ENCODE measurements at regions not wholly inside any gene's neighbourhood (a gene's known extent, or its start where the extent isn't known, plus 50 kb on each side); places are given as distances from the start of the nearest gene placed in this dataset.

DNA sequence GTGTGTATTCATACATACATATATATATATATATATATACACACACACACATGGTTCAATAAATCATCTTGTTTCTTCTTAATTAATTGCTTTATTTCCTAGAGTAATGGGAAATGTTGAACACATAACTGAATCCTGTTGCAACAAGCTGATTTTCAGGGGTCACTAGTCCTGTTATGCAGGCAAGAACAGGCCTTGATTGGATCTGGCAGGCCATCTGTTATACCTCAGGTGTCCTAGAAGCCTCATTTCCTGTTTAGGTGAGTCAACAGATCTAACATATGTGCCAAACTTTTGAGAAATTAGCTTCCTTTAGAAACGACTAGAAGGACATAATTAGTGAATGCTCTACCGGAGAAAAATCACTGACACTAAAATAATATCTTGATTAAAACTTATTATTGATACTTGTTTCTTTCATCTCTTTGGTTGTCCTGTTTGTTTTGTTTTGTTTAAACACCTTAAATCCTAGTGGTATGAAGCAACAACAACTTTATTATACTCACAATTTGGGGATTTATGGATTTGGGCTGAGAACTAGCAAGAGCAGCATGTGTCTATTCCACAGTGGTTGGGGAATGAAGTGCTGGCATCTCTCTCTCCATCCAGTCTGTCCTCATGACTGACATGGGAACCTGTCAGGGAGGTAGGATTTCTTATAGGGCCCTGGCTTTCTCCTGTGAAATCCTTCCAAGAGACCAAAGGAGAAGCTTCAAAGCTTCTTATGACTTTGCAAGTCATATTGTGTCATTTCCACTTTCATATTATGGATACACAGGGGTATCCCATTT is 552.6 kb downstream of the NSUN3 start:
- TF ChIP-seq, protein P1, sequence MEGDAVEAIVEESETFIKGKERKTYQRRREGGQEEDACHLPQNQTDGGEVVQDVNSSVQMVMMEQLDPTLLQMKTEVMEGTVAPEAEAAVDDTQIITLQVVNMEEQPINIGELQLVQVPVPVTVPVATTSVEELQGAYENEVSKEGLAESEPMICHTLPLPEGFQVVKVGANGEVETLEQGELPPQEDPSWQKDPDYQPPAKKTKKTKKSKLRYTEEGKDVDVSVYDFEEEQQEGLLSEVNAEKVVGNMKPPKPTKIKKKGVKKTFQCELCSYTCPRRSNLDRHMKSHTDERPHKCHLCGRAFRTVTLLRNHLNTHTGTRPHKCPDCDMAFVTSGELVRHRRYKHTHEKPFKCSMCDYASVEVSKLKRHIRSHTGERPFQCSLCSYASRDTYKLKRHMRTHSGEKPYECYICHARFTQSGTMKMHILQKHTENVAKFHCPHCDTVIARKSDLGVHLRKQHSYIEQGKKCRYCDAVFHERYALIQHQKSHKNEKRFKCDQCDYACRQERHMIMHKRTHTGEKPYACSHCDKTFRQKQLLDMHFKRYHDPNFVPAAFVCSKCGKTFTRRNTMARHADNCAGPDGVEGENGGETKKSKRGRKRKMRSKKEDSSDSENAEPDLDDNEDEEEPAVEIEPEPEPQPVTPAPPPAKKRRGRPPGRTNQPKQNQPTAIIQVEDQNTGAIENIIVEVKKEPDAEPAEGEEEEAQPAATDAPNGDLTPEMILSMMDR (IDR thresholded peaks at IDR 0.05; ENCODE audit: insufficient read depth, low read length, poor library complexity, severe bottlenecking) = no peak
- no peak overlapping the region for H3K4me3 ChIP-seq (replicated peaks; ENCODE audit: low read depth, low read length)
- no peak for DNase-seq (ENCODE audit: extremely low read depth, insufficient read length)
- no peaks in the 10 kb centered on the region for H3K36me3 ChIP-seq (ENCODE audit: control insufficient read depth, insufficient read depth, low read length)
- H3K27me3 ChIP-seq (replicated peaks; ENCODE audit: control insufficient read depth, insufficient read depth, low read length) = no peaks in the 10 kb centered on the region

DNA sequence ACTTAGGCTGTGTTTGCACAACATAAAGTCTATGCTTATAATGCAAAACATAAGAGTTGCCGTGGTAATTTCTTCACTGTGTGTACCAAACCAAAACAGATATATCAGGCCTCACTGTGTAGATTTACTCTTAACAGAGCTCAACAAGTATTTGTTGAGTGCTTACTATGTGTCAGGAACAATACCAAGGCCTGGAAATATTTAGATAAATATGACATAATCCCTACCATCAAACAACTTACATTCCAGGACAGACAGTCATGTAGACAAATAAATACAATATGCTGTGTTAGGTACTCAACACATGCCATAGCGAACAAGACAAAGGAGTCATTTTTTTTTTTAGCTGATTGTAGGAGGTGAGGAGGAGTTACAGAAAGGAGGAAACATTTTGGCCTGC is 554.0 kb downstream of the NSUN3 start:
- TF ChIP-seq, protein P1 (IDR thresholded peaks at IDR 0.05; ENCODE audit: insufficient read depth, low read length, poor library complexity, severe bottlenecking) = no peak
- no peak overlapping the region for H3K4me3 ChIP-seq (replicated peaks; ENCODE audit: low read depth, low read length)
- no peaks in the 10 kb centered on the region for H3K36me3 ChIP-seq (ENCODE audit: control insufficient read depth, insufficient read depth, low read length)
- DNase-seq (ENCODE audit: extremely low read depth, insufficient read length) = no peak
- no peaks in the 10 kb centered on the region for H3K27me3 ChIP-seq (replicated peaks; ENCODE audit: control insufficient read depth, insufficient read depth, low read length)

- TF ChIP-seq, protein P1 (IDR thresholded peaks at IDR 0.05; ENCODE audit: insufficient read depth, low read length, poor library complexity, severe bottlenecking) = no peak
- H3K4me3 ChIP-seq (replicated peaks; ENCODE audit: low read depth, low read length) = no peak overlapping the region
- H3K27me3 ChIP-seq (replicated peaks; ENCODE audit: control insufficient read depth, insufficient read depth, low read length) = no peaks in the 10 kb centered on the region
- no peaks in the 10 kb centered on the region for H3K36me3 ChIP-seq (ENCODE audit: control insufficient read depth, insufficient read depth, low read length)
- DNase-seq (ENCODE audit: extremely low read depth, insufficient read length) = no peak
These were observed 554.5 kb downstream of the NSUN3 start for GRCh38 chr3:94617312-94617711.

DNA sequence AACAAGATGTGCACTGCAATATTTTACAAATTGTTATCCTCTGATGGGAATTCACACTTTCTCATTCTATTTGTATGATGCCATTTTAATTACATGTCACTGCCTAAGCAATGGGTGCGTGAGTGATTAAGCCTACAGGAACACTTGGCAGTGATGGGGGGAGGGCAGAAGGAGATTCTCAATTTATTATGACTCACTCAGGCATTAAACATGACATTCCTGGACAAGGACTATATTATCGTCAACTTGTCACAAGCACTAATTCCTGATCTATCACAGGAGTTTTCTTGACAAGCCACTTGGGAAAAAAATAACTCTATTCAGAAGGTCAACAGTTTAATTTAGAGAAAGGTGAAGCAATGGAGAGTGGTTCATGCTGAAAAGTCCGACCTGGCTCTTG is 556.8 kb downstream of the NSUN3 start:
- H3K4me3 ChIP-seq (replicated peaks; ENCODE audit: low read depth, low read length) = no peak overlapping the region
- no peaks in the 10 kb centered on the region for H3K27me3 ChIP-seq (replicated peaks; ENCODE audit: control insufficient read depth, insufficient read depth, low read length)
- DNase-seq (ENCODE audit: extremely low read depth, insufficient read length) = no peak
- H3K36me3 ChIP-seq (ENCODE audit: control insufficient read depth, insufficient read depth, low read length) = no peaks in the 10 kb centered on the region
- TF ChIP-seq, protein P1 (IDR thresholded peaks at IDR 0.05; ENCODE audit: insufficient read depth, low read length, poor library complexity, severe bottlenecking) = no peak

DNA sequence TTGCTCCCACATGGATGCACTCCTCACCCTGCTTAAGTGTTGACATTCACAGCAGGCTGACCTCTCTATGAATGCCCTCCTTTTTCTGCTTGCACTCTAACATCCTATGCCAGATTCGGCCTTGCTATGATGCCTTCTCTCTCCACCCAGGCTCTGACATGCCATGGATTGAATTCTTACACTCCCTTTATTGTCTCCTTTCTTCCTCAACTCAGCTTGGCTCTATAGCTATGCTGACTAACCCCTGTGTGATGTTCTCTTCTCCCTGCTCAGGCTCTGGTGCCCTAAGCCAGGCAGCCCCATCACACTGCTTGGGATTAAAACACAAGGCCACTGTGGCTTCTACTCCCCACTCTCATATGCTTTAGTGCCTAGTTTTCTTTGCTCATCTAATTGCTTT is 563.7 kb downstream of the NSUN3 start:
- no peak for DNase-seq (ENCODE audit: extremely low read depth, insufficient read length)
- Histone ChIP-seq H3K36me3 (ENCODE audit: control insufficient read depth, insufficient read depth, low read length) (no peaks in the 10 kb centered on the region), H3K4me3 (replicated peaks; ENCODE audit: low read depth, low read length) (no peak overlapping the region), H3K27me3 (replicated peaks; ENCODE audit: control insufficient read depth, insufficient read depth, low read length) (no peaks in the 10 kb centered on the region)
- TF ChIP-seq, protein P1 (IDR thresholded peaks at IDR 0.05; ENCODE audit: insufficient read depth, low read length, poor library complexity, severe bottlenecking) = no peak
